GM19455 (cell line): ENCODE measurements at regions not wholly inside any gene's neighbourhood (a gene's known extent, or its start where the extent isn't known, plus 50 kb on each side); places are given as distances from the start of the nearest gene placed in this dataset.

Experiments
- ATAC-seq: cut with Tn5 transposase; IDR thresholded peaks from one replicate; pipeline ENCODE4 v1.9.1; 2021; ENCODE audit not compliant: unreplicated experiment

DNA sequence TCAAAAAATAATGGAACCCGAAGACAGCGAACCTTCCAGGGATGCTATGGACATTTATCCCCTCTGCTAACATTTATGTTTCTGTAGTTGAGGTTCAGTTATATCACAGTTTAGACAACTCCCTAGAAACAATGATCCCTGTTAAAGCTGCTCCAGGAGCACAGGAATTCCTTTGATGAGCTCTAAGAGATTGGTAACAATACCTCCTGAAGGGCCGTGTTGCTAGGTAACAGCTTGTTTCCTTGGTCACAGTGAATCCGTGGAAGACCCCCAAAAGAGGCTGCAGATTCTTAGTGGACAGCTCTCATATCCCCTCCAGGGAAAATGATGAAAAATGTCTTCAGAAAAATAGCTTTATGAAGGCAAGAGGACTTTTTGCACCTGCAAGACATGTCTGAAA, 160.2 kb downstream of the SERPINI1 start:
- no peak for ATAC-seq

DNA sequence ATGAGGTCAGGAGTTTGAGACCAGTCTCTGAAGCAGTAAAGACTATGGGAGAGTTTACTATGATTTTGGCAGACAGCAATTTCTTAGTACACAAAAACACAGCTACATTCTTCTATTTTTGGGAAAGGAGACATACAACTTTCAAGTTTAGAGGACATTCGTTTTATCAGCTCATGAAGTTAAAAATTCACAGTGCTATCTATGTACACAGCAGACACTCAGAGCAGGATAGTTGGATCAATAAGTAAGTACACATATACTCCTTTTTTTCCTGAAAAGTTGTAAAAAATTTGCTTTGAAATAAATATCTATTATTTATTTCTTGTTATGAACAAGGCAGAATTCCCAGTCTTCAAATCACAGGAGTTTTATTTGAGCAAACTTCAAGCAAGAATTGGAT, 159.7 kb downstream of the SERPINI1 start:
- ATAC-seq: no peak

- no peak for ATAC-seq
Measured at GRCh38 chr3:167892205-167892604, 156.7 kb downstream of the SERPINI1 start.

- ATAC-seq: no peak
Measured at GRCh38 chr3:167887096-167887495, 151.6 kb downstream of the SERPINI1 start.

GRCh38 chr3:167886690-167887089, 151.2 kb downstream of the SERPINI1 start:
- ATAC-seq: no peak

GRCh38 chr3:167885277-167885676, 149.8 kb downstream of the SERPINI1 start:
- ATAC-seq: no peak

- no peak for ATAC-seq
Measured at GRCh38 chr3:167884481-167884880, 149.0 kb downstream of the SERPINI1 start.

GRCh38 chr3:167883452-167883851, 147.9 kb downstream of the SERPINI1 start:
- ATAC-seq: no peak

DNA sequence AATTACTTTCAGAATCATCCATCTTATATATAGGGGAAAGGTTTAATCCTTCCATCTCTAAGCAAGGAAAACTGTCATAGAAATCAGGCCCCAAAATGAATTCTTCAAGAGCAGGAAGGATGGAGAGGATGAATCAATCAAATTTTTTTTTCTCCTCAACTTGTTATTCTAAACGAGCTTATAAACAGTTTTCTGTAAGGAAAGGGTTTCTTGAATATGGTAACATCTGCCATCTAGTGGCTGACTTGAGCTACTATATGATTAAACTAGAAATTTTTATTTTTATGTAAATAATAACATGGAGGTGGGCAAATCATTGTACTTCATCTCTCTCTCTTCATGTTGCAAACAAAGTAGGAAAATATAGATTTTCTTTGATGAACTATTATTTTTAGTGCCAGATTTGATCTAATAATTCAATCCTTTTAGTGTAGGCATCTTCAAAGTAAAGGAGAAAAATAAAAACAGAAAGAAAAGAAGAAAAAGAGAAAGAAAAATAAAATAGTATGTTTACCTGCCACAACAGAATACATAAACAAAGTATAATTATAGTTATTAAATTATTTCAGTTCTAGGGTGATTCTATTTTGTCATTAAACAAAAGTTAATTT, 146.6 kb downstream of the SERPINI1 start:
- peak; percentile 86 for ATAC-seq

- ATAC-seq: no peak
Measured at GRCh38 chr3:167880183-167880582, 144.7 kb downstream of the SERPINI1 start.

DNA sequence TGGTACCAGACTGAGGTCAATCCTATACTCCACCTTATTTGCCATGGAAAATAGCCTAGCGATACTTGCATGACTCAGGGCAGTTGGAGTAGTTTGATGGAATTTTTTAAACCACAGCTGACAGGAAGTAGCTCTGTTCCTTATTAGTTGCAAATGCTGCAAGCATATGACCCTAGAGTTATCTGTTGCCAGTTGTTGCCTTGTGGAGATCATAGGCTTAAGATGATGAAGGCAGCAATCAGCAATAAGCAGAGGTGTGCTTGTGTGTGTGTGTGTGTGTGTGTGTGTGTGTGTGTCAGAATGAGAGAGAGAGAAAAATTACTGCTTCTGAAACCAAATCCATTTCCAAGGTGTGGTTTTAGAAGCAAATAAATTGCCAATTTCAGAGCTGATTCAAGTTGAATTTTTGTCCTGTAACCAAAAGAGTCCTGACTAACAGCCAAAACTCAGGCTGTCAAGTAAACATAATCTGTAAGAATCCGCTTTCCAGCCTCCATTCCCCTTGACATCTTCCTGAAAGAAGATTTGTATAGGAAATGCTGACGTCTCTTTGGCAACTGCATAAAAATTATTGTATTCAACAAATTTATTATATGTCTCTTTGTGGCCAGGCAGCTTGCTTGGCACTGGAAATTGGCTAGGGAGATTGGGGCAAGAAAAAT, 141.2 kb downstream of the SERPINI1 start:
- ATAC-seq: no peak
